ENCODE measurements at regions not wholly inside any gene's neighbourhood (a gene's known extent, or its start where the extent isn't known, plus 50 kb on each side); places are given as distances from the start of the nearest gene placed in this dataset.

- TF ChIP-seq, protein P1, sequence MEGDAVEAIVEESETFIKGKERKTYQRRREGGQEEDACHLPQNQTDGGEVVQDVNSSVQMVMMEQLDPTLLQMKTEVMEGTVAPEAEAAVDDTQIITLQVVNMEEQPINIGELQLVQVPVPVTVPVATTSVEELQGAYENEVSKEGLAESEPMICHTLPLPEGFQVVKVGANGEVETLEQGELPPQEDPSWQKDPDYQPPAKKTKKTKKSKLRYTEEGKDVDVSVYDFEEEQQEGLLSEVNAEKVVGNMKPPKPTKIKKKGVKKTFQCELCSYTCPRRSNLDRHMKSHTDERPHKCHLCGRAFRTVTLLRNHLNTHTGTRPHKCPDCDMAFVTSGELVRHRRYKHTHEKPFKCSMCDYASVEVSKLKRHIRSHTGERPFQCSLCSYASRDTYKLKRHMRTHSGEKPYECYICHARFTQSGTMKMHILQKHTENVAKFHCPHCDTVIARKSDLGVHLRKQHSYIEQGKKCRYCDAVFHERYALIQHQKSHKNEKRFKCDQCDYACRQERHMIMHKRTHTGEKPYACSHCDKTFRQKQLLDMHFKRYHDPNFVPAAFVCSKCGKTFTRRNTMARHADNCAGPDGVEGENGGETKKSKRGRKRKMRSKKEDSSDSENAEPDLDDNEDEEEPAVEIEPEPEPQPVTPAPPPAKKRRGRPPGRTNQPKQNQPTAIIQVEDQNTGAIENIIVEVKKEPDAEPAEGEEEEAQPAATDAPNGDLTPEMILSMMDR (IDR thresholded peaks at IDR 0.05; ENCODE audit: control extremely low read depth in 1 of 3, insufficient read depth in 1 of 3, low read depth in 1 of 3, low read length in 3 of 3), result no peak
- no peak for TF ChIP-seq POLR2A (IDR thresholded peaks at IDR 0.05; ENCODE audit: control extremely low read depth in 1 of 2, low read depth in 2 of 2, low read length in 2 of 2)
- TF ChIP-seq EZH2 (IDR thresholded peaks at IDR 0.05; ENCODE audit: low read depth, low read length, severe bottlenecking), result no peak
These were observed 697.0 kb downstream of the IGSF11 start for GRCh38 chr3:118337649-118338048.
